Cardiac fibroblast (primary cell): ENCODE measurements at regions not wholly inside any gene's neighbourhood (a gene's known extent, or its start where the extent isn't known, plus 50 kb on each side); places are given as distances from the start of the nearest gene placed in this dataset.

Experiments
- DNase-seq, 2 donors: peaks; one replicate each; pipeline versions ENCODE4 v3.0.0 to v3.0.0-alpha.2; 2010; ENCODE audit warnings: low read depth in 2 of 2
- H3K4me3 ChIP-seq, 2 donors: replicated peaks in 1 of 2; 1 replicate in 1 of 2; 2 replicates in 1 of 2; pipeline ENCODE4 v1.5.1; 2011; ENCODE audit warnings: low read depth in 2 of 2, low read length in 2 of 2, mild to moderate bottlenecking in 2 of 2, moderate library complexity in 1 of 2
- CTCF ChIP-seq: IDR thresholded peaks from one replicate; pipeline ENCODE4 v1.5.1; 2011; ENCODE audit warnings: low read depth, mild to moderate bottlenecking, low read length, inconsistent platforms

- TF ChIP-seq CTCF, result no peak
- no peak overlapping the region for H3K4me3 ChIP-seq
- peak; percentile 32 to 89 for DNase-seq
Measured at GRCh38 chr5:96257904-96258303, 175.1 kb downstream of the PCSK1 start.

- DNase-seq, result peak; percentile 70 to 93
- H3K4me3 ChIP-seq, result no peak overlapping the region
- no peak for TF ChIP-seq CTCF
Measured at GRCh38 chr5:96256795-96257470, 176.1 kb downstream of the PCSK1 start.

- peak; percentile 89 to 95 for DNase-seq
- TF ChIP-seq CTCF, result no peak
- H3K4me3 ChIP-seq, result peak overlapping the region in 1 of 2 donors; percentile 1
Measured at GRCh38 chr5:96254980-96255691, 177.9 kb downstream of the PCSK1 start.

- no peak overlapping the region for H3K4me3 ChIP-seq
- no peak for TF ChIP-seq CTCF
- DNase-seq, result no peak
Measured at GRCh38 chr5:96253140-96253539, 179.9 kb downstream of the PCSK1 start.

- peak in 1 of 2 donors; percentile 19 for DNase-seq
- H3K4me3 ChIP-seq, result no peak overlapping the region
- TF ChIP-seq CTCF, result no peak
Measured at GRCh38 chr5:96252596-96252995, 180.5 kb downstream of the PCSK1 start.

GRCh38 chr5:96250782-96251181 lies 182.3 kb downstream of the PCSK1 start:
- no peak for TF ChIP-seq CTCF
- DNase-seq, result no peak
- H3K4me3 ChIP-seq, result no peak overlapping the region
